ENCODE measurements at regions not wholly inside any gene's neighbourhood (a gene's known extent, or its start where the extent isn't known, plus 50 kb on each side); places are given as distances from the start of the nearest gene placed in this dataset.

- H3K9ac ChIP-seq (ENCODE audit: low read depth in 1 of 3, low read length in 3 of 3), result no peak overlapping the region
- peaks cover 0 to 3% (median 2%) of the 10 kb centered on the region in 3 donors for H3K27me3 ChIP-seq (ENCODE audit: control insufficient read depth in 3 of 3, insufficient read depth in 3 of 3, low read length in 3 of 3)
- H3K4me1 ChIP-seq (ENCODE audit: control insufficient read depth in 3 of 3, insufficient read depth in 3 of 3, low read length in 3 of 3), result no peaks in the 10 kb centered on the region
- no peaks in the 10 kb centered on the region for H3K36me3 ChIP-seq (ENCODE audit: control insufficient read depth in 3 of 3, insufficient read depth in 3 of 3, low read length in 3 of 3)
- H3K4me3 ChIP-seq (ENCODE audit: low read length in 3 of 3), result no peak overlapping the region
- H3K9me3 ChIP-seq (ENCODE audit: control insufficient read depth in 3 of 3, low read length in 3 of 3), result no peaks in the 10 kb centered on the region
- no peak overlapping the region for H3K27ac ChIP-seq (ENCODE audit: low read depth, low read length)
These were observed 57.1 kb upstream of the ODC1 start for GRCh38 chr2:10504994-10505820.

DNA sequence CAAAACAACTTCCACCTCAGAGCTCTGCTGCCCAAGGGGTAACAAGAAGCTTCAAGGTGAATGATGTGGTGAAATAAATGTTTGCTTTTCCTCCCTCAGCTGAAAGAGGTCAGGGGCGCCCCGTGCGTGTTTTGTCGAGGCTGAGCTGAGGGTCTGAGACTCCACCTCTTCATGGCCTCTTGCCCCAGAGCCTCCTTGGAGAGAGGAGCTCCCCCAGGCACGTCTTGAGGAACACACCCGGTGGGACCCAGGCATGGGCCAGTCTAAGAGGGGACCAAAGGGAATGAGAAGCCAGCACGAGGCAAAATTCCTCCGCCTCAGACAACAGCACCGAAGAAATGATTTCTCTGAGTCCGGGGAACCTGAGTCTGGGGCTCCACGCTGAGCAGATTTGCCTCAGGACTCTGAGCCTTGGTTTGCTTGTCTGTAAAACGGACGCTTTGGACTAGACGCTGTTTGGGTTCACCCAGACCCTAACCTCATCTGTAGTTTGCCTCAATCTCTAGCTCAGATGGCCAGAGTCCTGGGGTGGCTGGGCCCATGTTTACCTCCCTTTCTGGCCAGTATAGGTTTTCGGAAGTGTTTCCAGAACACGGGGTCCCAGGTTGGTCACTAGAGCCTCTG, 56.4 kb upstream of the ODC1 start:
- Histone ChIP-seq H3K9ac (ENCODE audit: low read depth in 1 of 3, low read length in 3 of 3) (no peak overlapping the region), H3K27ac (ENCODE audit: low read depth, low read length) (no peak overlapping the region)

DNA sequence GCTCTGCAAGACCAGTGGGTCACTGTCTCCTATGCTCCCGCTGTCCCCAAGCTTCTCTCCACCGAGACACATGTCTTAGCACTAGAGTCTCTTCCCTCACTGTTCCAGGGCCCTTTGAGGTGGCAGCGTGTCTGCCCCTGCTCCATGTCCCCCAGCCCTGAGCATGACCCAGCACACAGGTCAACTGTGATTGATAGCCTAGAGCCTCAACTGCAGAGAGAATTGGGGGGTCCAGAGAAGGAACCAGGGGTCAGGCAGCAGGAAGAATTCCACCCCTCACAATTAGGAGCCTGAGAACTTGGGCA, 54.6 kb upstream of the ODC1 start:
- no peak overlapping the region for H3K27ac ChIP-seq (ENCODE audit: low read depth, low read length)
- no peaks in the 10 kb centered on the region for H3K9me3 ChIP-seq (ENCODE audit: control insufficient read depth in 3 of 3, low read length in 3 of 3)
- H3K4me1 ChIP-seq (ENCODE audit: control insufficient read depth in 3 of 3, insufficient read depth in 3 of 3, low read length in 3 of 3), result peaks cover 0 to 5% (median 4%) of the 10 kb centered on the region in 3 donors
- H3K27me3 ChIP-seq (ENCODE audit: control insufficient read depth in 3 of 3, insufficient read depth in 3 of 3, low read length in 3 of 3), result peaks cover 0 to 6% (median 2%) of the 10 kb centered on the region in 3 donors
- no peak overlapping the region for H3K9ac ChIP-seq (ENCODE audit: low read depth in 1 of 3, low read length in 3 of 3)
- H3K36me3 ChIP-seq (ENCODE audit: control insufficient read depth in 3 of 3, insufficient read depth in 3 of 3, low read length in 3 of 3), result no peaks in the 10 kb centered on the region
- H3K4me3 ChIP-seq (ENCODE audit: low read length in 3 of 3), result no peak overlapping the region

More for the DNA sequence above, 56.4 kb upstream of the ODC1 start:
- Histone ChIP-seq H3K9me3 (ENCODE audit: control insufficient read depth in 3 of 3, low read length in 3 of 3) (no peaks in the 10 kb centered on the region), H3K36me3 (ENCODE audit: control insufficient read depth in 3 of 3, insufficient read depth in 3 of 3, low read length in 3 of 3) (no peaks in the 10 kb centered on the region), H3K27me3 (ENCODE audit: control insufficient read depth in 3 of 3, insufficient read depth in 3 of 3, low read length in 3 of 3) (peaks cover 0 to 3% (median 2%) of the 10 kb centered on the region in 3 donors), H3K4me3 (ENCODE audit: low read length in 3 of 3) (no peak overlapping the region), H3K4me1 (ENCODE audit: control insufficient read depth in 3 of 3, insufficient read depth in 3 of 3, low read length in 3 of 3) (no peaks in the 10 kb centered on the region)

DNA sequence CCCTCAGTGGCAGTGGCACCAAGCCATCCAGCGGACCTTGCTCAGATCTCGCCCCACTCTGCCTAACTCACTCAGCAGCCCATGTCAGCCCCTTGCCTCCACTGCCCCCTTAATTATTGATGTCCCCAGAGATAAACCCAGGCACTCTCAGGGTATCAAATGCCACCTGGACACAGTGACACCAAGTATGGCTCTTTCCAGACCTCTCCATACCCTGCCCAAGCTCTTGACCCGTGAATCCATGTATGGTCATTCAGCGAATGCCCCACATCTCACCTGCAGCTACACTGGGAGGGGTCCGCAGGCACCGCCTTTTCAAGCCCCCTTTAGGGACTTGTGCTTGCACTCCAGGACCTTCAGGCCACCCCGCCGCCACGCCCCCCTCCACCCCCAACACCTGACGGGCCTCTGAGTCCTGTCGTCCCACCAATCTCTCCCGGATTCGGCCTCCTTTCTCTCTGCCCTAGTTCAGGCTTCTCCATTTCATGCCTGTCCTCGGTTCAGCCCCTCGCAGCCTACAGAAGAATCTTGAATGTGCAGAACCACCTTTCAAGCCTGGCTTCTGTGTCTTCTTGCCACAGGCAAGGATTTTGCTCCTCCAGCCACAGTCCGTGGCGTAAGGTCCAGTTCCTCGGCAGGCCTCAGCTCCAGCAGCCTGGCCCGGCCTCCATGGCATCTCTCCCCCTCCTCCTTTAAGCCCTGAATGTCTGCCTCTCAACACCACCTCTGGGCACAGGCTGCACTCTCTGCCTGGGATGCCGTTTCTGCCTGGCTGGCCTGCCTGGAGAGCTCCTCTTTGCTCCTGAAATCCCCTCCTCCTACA, 54.1 kb upstream of the ODC1 start:
- H3K9ac ChIP-seq (ENCODE audit: low read depth in 1 of 3, low read length in 3 of 3), result no peak overlapping the region
- peaks cover 0 to 6% (median 2%) of the 10 kb centered on the region in 3 donors for H3K27me3 ChIP-seq (ENCODE audit: control insufficient read depth in 3 of 3, insufficient read depth in 3 of 3, low read length in 3 of 3)
- H3K4me1 ChIP-seq (ENCODE audit: control insufficient read depth in 3 of 3, insufficient read depth in 3 of 3, low read length in 3 of 3), result peaks cover 0 to 11% (median 7%) of the 10 kb centered on the region in 3 donors
- no peak overlapping the region for H3K4me3 ChIP-seq (ENCODE audit: low read length in 3 of 3)
- H3K36me3 ChIP-seq (ENCODE audit: control insufficient read depth in 3 of 3, insufficient read depth in 3 of 3, low read length in 3 of 3), result no peaks in the 10 kb centered on the region
- H3K27ac ChIP-seq (ENCODE audit: low read depth, low read length), result no peak overlapping the region
- no peaks in the 10 kb centered on the region for H3K9me3 ChIP-seq (ENCODE audit: control insufficient read depth in 3 of 3, low read length in 3 of 3)

GRCh38 chr2:10501451-10501961, 53.4 kb upstream of the ODC1 start:
- Histone ChIP-seq H3K4me3 (ENCODE audit: low read length in 3 of 3) (no peak overlapping the region), H3K9ac (ENCODE audit: low read depth in 1 of 3, low read length in 3 of 3) (no peak overlapping the region), H3K36me3 (ENCODE audit: control insufficient read depth in 3 of 3, insufficient read depth in 3 of 3, low read length in 3 of 3) (no peaks in the 10 kb centered on the region)

GRCh38 chr2:10500601-10501361, 52.7 kb upstream of the ODC1 start:
- Histone ChIP-seq H3K9ac (ENCODE audit: low read depth in 1 of 3, low read length in 3 of 3) (no peak overlapping the region), H3K27ac (ENCODE audit: low read depth, low read length) (no peak overlapping the region), H3K27me3 (ENCODE audit: control insufficient read depth in 3 of 3, insufficient read depth in 3 of 3, low read length in 3 of 3) (peaks cover 0 to 8% (median 6%) of the 10 kb centered on the region in 3 donors), H3K4me1 (ENCODE audit: control insufficient read depth in 3 of 3, insufficient read depth in 3 of 3, low read length in 3 of 3) (peaks cover 0 to 11% (median 7%) of the 10 kb centered on the region in 3 donors), H3K4me3 (ENCODE audit: low read length in 3 of 3) (no peak overlapping the region), H3K36me3 (ENCODE audit: control insufficient read depth in 3 of 3, insufficient read depth in 3 of 3, low read length in 3 of 3) (no peaks in the 10 kb centered on the region), H3K9me3 (ENCODE audit: control insufficient read depth in 3 of 3, low read length in 3 of 3) (no peaks in the 10 kb centered on the region)

More at GRCh38 chr2:10501451-10501961, 53.4 kb upstream of the ODC1 start:
- H3K27me3 ChIP-seq (ENCODE audit: control insufficient read depth in 3 of 3, insufficient read depth in 3 of 3, low read length in 3 of 3), result peaks cover 0 to 6% (median 6%) of the 10 kb centered on the region in 3 donors
- no peaks in the 10 kb centered on the region for H3K9me3 ChIP-seq (ENCODE audit: control insufficient read depth in 3 of 3, low read length in 3 of 3)
- H3K27ac ChIP-seq (ENCODE audit: low read depth, low read length), result no peak overlapping the region
- H3K4me1 ChIP-seq (ENCODE audit: control insufficient read depth in 3 of 3, insufficient read depth in 3 of 3, low read length in 3 of 3), result peaks cover 0 to 11% (median 7%) of the 10 kb centered on the region in 3 donors

GRCh38 chr2:10499911-10500521, 51.9 kb upstream of the ODC1 start:
- H3K36me3 ChIP-seq (ENCODE audit: control insufficient read depth in 3 of 3, insufficient read depth in 3 of 3, low read length in 3 of 3), result no peaks in the 10 kb centered on the region
- no peaks in the 10 kb centered on the region for H3K9me3 ChIP-seq (ENCODE audit: control insufficient read depth in 3 of 3, low read length in 3 of 3)
- H3K4me3 ChIP-seq (ENCODE audit: low read length in 3 of 3), result no peak overlapping the region
- no peak overlapping the region for H3K9ac ChIP-seq (ENCODE audit: low read depth in 1 of 3, low read length in 3 of 3)
- no peak overlapping the region for H3K27ac ChIP-seq (ENCODE audit: low read depth, low read length)
- H3K4me1 ChIP-seq (ENCODE audit: control insufficient read depth in 3 of 3, insufficient read depth in 3 of 3, low read length in 3 of 3), result peaks cover 0 to 11% (median 7%) of the 10 kb centered on the region in 3 donors
- H3K27me3 ChIP-seq (ENCODE audit: control insufficient read depth in 3 of 3, insufficient read depth in 3 of 3, low read length in 3 of 3), result peaks cover 4 to 13% (median 8%) of the 10 kb centered on the region in 3 donors

GRCh38 chr2:10499275-10499907, 51.3 kb upstream of the ODC1 start:
- Histone ChIP-seq H3K9me3 (ENCODE audit: control insufficient read depth in 3 of 3, low read length in 3 of 3) (no peaks in the 10 kb centered on the region), H3K4me3 (ENCODE audit: low read length in 3 of 3) (no peak overlapping the region), H3K9ac (ENCODE audit: low read depth in 1 of 3, low read length in 3 of 3) (no peak overlapping the region), H3K27ac (ENCODE audit: low read depth, low read length) (no peak overlapping the region), H3K4me1 (ENCODE audit: control insufficient read depth in 3 of 3, insufficient read depth in 3 of 3, low read length in 3 of 3) (peaks cover 0 to 11% (median 7%) of the 10 kb centered on the region in 3 donors), H3K36me3 (ENCODE audit: control insufficient read depth in 3 of 3, insufficient read depth in 3 of 3, low read length in 3 of 3) (no peaks in the 10 kb centered on the region), H3K27me3 (ENCODE audit: control insufficient read depth in 3 of 3, insufficient read depth in 3 of 3, low read length in 3 of 3) (peaks cover 4 to 13% (median 8%) of the 10 kb centered on the region in 3 donors)
